Pulmonary artery endothelial cell (primary cell): ENCODE measurements at regions not wholly inside any gene's neighbourhood (a gene's known extent, or its start where the extent isn't known, plus 50 kb on each side); places are given as distances from the start of the nearest gene placed in this dataset.

Experiments used
- DNase-seq: peaks from one replicate; pipeline ENCODE4 v3.0.0-alpha.2; 2011; ENCODE audit warnings: low read depth, low spot score

DNA sequence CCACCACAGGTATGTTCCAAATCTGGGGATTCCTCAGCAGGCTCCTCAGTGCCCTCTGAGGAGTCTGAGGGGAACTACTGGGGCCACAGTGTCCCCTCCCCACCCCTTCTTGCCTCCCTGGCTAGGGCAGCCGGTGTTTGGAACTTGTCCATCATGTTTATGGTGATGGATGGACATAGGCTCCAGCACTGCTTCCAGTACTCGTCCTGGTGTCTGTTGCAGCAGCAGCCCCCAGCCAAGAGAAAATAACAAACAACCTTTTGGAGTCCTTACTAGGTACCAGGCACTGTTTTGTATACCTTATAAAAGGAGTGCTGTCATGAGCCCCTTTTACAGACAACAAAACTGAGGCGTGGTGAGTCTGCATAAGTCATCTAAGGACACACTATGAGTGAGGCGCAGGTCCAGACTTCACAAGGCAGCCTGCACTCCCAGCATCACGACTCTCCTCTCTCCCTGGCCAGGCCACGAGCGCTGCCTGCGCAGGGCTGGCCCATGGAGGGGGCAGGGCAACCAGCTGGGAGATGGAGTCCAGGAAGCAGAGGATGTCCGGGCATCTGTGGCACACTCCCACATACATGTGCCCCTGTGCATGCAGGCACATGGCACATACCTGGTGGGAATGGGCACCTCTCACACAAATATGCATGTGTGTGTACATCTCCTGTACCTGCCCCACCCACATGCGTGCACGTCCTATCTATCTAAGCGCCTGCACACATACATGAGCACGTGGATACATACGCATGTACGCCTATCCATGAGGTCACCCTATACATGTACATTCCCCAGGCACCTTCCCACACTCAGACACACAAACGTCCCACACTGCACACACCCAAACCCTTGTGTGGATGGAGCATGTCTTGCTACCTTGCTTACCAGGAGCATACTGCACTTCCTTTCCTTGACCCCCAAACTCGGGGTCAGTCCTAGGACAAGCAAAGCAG lies 152.7 kb downstream of the VEGFA start:
- no peak for DNase-seq

- DNase-seq: no peak
These were observed 151.8 kb downstream of the VEGFA start for GRCh38 chr6:43921548-43922425.

- no peak for DNase-seq
These were observed 151.0 kb downstream of the VEGFA start for GRCh38 chr6:43921039-43921438.

GRCh38 chr6:43919774-43920173 lies 149.8 kb downstream of the VEGFA start:
- no peak for DNase-seq

- DNase-seq: no peak
These were observed 147.9 kb downstream of the VEGFA start for GRCh38 chr6:43917878-43918382.

DNA sequence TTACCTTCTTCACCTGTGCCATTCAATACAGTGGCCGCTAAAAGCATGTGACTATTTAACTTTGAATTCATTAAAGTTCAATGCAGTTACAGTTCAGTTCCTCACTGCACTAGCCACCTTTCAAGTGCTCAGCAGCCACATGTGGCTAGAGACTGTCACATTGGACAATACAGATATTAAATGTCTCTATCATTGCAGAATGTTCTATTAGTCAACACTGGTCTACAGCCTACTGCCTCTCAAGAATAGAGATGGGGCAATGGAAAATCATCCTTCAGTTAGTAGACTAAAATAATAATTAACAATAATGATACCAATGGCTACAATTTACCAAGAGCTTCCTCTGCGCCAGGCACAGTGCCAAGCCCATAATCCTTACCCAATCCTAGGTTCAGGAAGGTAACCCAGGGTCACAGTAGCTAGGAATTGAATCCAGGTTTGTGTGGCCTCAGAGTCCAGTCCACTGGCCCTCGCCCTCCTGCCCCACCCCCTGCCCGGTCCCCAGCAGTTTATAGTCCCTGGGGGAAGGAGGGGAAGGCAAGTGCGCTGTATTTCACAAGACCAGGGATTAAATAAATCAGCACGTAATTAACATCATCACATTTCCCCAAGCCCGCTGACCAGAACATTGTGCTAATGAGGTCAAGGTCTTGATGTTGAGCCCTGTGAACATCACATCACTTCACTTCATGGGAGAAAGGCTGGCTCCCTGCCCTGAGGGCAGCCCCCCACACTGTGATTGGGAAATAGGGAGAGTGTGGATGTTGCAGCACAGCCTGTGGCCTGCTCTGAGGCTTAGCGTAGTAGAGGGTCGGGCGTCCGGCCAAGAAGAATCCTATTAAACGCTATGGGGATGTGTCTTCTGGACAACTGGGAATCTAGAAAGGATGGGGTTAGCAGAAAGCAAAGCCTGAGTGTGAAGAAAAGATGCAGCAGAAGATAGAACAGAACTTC lies 147.2 kb downstream of the VEGFA start:
- DNase-seq: no peak

DNA sequence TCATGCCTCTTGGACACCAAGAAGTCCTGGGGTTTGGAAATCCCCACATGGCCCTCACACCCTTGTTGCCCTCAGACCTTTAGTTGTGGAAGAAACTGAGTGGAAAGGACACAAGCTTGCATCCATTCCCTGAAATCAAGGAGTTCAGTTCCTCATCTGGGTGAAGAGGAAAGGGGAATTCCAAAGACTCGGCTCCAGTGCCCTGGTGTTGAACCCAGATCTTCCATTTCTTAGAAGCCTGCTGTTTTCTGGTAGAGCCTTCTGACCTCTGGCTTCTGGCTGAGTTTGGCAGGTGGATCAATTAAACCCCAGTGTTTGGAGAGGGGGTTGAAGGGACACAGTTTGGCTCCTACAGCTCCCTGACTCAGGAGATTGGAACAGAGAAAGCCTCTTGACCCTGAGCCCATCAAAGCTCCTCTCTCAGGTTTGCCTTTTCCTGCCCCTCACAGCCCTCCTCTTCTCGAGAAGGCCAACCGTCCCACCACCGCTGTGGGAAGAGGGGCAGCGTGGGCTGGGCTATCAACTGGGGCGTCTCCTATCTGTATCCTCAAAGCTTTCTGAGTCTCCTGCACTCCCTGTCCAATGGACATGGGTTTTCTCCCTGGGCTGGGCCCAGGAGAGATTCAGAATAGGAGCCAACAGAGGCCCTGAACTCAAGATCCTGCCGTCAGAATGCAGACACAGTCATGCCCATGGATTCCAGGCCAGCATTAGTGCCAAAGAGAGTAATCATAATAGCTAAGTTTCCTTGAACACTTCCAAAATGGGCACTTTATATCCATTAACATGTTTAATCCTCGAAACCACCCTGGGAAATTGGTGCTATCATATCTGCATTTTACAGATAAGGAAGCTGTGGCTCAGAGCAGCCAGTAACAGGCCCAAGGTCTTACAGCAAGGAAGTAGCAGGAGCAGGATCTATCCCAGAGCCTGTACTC lies 146.2 kb downstream of the VEGFA start:
- DNase-seq: no peak

GRCh38 chr6:43915208-43915869 lies 145.3 kb downstream of the VEGFA start:
- no peak for DNase-seq

GRCh38 chr6:43914272-43915147 lies 144.5 kb downstream of the VEGFA start:
- DNase-seq: no peak

GRCh38 chr6:43913375-43914271 lies 143.6 kb downstream of the VEGFA start:
- no peak for DNase-seq

GRCh38 chr6:43912598-43913371 lies 142.8 kb downstream of the VEGFA start:
- no peak for DNase-seq

GRCh38 chr6:43912116-43912577 lies 142.1 kb downstream of the VEGFA start:
- no peak for DNase-seq

DNA sequence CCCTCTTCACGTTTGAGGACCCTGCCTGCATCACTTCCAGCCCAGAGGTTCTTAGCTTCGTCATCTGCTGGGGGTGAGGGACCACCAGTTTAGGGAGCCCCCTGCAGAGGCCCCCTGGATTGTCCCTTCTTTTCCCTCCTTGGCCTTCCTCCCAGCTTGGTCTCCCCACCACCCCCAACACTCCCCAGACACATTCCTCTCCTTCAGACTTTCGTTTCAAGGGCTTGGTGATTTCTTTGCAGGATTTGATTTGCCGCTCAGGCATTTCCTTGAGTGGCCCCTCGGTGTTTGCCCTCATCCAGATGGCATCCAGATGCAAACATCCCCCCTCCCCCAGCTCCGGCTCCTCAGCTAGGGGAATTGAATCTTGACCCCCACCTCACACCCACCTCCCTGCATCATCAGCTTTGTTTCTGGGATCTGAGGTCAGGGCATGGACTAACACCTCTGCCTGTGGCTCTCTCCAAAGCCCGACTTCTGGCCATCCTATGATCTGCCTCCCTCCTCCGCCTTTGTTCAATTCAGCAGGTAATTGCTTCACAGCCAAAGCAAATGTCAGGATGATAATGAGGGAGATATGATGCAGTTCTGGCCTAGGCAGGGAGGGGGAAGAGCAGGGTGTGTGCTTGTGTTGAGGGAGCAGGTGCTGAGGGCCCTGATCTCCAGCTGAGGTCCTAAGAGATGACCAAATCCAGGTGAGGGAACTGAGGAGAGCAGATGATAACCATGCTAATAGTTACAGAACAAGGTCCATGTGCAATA lies 141.5 kb downstream of the VEGFA start:
- DNase-seq: no peak

DNA sequence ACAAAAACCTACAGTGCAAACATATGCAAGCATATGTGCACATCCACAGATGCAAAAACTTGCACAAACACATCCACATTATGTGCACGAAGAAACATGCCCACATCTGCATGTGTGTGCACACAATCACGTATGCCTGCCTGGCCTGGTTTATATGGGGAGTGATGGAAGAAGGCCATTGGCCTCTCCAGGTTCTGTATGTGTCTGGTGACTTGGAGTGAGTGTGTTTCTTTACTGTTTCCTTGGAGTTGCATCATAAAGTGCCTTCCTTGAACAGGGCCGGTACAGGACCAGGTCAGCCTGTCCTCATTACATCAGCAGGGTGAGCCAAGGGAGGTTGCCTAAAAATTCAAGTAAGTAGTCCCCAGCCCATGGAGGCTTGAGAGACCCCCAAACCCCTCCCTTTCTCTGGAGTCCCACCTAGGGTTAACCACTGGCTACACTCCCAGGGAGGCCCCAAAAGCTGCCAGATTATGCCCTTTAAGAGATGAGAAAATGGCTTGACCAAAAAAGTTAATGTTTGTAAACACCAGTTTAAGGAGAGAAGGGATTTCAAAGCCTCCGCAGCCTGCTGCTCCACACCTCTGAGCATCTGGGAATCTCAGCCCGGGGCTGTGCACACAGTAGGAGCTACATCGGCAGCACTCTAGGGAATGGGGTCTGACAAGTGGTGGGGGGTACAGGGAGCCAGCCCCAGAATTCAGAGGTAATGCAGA lies 140.8 kb downstream of the VEGFA start:
- DNase-seq: no peak

GRCh38 chr6:43910149-43910637 lies 140.2 kb downstream of the VEGFA start:
- DNase-seq: no peak
